G401 (cell line): ENCODE measurements at regions not wholly inside any gene's neighbourhood (a gene's known extent, or its start where the extent isn't known, plus 50 kb on each side); places are given as distances from the start of the nearest gene placed in this dataset.

Experiments
- DNase-seq: peaks from one replicate; pipeline ENCODE4 v3.0.0-alpha.2; 2015; ENCODE audit warnings: low spot score
- in situ Hi-C: cut with HindIII; loops from 2 replicates; pipeline ENCODE4 v1.10.0; 2016; ENCODE audit warnings: low sequenced_read_pairs, mixed read lengths

DNA sequence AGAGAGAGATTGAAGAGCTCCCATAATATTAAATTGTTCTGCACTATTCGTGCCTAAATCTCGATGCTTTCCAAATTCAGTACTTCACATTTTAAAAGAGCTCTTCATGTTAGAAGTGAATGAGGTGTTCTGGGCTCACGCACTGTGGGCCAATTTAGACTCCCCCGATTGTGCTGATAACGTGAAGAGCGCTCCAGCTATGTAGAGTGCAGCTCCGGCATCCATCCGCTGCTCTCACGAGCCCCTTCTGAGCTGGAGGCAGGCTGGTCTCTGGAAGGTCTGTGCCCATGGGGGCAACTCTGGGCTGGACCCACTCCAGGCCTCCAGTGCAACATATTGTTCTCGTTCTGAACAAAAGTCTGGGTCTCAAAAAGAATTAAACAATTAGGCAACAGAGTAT, 692.6 kb downstream of the VRK1 start:
- DNase-seq, result no peak
- in situ Hi-C loops, result no loop called here

DNA sequence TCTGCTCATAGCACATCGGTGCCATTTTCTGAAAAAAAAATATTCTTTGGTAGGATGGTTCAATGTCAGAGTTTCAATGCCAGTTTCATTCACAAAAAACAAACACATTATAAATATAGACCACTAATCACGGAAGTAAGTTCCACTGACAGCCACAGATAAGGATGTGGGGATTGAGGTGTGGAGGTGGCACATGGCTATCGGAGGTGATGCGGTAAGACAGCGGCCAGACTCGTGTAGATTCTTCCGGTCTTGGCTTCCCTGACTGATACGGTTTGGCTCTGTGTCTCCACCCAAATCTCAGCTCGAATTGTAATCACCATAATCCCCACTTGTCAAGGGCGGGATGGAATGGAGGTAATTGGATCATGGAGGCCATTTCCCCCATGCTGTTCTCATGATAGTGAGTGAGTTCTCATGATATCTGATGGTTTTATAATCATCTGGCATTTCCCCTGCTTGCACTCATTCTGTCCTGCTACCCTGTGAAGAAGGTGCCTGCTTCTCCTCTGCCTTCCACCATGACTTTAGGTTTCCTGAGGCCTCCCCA, 693.4 kb downstream of the VRK1 start:
- DNase-seq, result no peak
- in situ Hi-C loops, result no loop called here

DNA sequence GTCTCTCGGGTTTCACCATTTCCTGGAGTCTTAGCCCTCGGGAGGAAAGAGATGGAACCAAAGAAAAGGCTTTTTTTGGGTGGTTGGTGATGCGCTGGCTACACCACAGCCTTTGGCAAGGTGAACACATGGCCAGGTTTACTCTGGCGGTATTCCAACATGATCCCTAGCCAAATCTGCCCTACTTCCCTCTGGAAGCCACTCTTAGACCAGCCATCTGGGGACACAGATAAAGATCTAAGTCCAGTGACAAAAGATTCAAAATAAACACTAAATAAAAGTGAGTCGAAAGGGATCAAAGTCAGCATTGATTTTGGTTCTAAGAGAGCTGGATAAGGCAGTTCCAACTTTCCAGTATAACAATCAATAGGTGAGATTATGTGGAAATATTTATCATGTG, 694.5 kb downstream of the VRK1 start:
- in situ Hi-C loops, result no loop called here
- peak; percentile 43 for DNase-seq

DNA sequence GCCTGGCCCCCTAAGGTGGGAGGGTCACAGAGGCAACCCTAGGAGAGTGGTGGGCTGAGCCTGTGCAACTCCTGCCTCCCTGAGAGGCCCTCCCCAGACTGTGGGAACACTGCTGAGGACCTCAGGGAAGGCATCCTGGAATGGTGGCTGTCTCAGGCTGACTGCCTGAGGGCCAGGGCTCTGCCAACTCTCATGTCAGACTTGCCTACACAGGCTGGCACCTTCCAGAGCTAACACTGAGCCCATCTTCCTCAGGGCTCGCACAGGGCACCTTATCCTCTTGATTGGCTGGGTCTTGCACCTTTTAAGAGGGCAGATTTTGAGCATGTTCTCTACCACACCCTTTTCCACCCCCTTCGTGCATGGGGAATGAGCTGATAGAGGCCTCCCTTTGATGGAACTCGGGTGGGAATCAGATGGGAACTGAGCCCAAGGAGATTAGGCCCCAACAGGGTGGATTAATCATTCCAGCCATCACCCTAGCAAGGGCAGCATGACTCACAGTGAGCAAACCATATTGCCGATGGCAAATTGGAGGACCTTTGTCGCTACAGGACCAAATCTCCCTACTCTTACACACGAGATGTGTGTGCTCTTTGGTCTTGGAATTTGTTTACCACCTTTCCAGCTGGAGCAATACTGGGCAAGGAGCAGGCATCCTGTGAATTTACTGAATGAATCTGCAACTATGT, 702.8 kb downstream of the VRK1 start:
- in situ Hi-C loops, result no loop called here
- DNase-seq, result no peak

DNA sequence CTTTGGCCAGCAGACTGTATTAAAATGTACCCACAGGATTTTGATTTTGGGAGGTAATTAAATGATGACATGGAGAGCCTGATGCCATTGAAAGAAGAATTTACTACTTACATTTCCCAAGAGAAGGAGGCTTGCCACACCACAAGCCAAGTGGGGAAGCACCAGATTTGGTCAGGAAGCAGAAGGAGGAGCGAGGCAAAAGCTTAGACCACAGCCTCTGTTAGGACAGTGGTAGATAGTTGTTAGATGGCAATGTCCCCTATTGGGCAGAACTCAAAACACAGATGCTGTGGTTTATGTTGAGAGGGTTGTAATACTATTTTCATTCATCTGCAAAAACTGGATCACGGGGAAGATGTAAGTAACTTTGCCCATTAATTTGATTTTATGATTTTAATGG, 709.4 kb downstream of the VRK1 start:
- in situ Hi-C loops, result no loop called here
- no peak for DNase-seq

DNA sequence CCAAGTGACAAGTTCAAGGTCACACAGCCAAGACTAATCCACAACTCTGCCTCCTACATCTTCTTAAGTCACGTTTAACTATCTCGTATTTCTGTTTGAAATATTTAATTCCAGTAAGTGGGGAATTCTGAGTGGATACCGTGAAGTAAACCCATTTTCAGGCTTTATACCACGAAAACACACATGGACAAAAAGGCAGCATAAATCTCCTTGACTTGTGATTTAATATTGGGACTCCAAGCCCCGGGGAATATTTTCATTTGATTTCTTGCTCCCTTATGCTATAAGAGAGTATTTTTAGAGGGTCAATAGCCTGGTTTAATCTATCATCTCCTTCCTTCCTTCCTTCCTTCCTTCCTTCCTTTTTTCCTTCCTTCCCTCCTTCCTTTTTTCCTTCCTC, 716.7 kb downstream of the VRK1 start:
- in situ Hi-C loops, result no loop called here
- DNase-seq, result no peak

DNA sequence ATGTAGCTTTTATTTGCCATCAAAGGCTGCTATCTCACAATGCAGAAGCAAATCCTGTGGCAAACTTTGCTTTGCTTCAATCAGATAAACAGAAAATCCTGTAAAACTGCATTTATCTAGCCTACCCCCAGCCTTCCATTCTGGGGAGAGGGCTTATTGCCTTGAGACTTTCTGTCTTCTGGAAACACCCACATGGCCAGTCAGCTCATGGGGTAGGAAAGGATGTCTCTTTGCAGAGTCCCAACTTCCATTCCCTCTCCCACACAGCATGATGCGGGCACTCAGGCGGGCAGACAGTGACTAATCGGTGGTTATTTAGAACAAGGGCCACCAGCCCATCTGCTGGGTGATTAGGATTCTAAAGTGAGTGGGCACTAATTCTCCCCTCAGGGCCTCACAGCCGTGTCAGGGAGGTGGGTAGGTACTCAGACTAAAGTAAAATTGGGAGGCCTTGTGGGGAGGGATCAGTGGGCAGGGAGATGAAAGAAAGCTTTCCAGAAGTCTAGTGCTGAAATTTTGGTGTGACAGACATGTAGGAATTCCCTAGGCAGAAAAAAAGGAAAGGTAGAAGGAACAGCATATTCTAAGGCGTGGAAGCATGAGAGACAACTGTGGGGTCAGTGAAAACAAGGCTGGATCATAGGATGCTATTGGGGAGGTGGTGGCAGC, 720.5 kb downstream of the VRK1 start:
- in situ Hi-C loops, result no loop called here

DNA sequence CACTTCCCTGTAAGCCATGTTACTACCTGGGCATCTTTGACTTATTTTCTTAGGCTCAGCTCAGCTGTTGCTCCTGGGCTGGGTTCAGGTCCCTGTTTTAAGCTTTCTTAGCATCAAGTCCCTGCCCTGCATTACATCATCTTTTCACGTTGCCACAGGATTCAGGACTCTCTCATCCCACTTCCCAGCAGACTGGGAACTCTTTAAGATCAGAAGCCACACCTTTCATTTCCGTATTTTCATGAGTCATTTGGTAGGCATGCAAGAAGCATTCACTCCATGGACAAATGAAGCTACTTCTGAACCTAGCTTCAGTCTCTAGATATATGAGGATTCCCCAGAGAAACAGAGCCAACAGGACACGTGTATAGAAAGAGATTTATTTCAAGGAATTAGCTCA, 726.8 kb downstream of the VRK1 start:
- DNase-seq, result no peak
- in situ Hi-C loops, result no loop called here

More for the DNA sequence above, 720.5 kb downstream of the VRK1 start:
- no peak for DNase-seq

DNA sequence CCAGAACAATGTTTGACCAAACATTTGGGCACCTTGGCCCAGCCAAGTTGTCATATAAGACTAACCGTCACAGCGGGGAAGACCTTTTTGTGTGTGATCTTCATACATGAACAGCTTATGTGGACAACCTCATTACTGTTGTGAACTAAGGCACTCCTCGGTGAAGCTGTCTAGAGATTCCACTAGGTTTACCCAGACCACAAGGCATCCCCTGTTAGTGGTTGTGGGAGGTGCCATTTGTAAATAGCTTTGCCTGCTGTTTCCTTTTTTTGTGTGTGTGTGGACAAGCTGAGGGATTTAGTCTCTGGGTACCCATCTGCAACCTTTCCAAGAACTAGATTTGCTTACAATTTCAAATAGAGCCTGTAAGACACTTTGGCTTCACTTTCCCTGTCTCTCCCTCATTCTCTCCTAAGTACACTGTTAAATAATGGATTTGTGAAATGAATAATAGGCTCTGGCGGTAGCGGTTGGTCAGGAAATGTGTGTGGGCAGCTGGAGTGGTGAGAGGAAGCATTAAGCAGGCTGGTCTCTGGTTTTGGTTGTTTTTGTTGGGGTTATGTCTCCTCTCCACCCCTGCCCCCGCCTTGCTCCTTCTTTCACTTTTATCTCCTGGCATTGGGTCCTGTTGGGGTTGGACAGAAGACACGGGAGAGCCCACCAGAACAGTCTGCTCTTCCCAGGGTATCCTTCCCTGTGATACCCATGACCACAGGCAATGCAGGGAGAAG, 727.6 kb downstream of the VRK1 start:
- in situ Hi-C loops, result no loop called here
- DNase-seq, result no peak

DNA sequence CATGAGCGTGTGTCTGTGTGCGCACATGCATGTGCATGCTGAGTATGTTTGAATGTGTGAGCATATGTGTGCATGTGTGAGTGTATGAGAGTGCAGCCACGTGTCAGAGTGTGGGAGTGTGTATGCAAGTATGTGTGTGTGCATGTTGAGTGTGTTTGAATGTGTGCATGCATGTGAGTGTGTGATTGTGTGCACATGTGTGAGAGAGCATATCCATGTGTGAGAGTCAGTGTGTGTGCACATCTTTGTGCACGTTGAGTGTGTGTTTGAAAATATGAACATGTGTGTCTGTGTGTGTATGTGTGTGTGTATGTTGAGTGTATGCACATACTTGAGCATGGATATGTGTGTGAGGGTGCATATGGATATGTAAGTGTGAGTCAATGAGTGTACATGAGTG, 730.8 kb downstream of the VRK1 start:
- in situ Hi-C loops, result no loop called here
- DNase-seq, result no peak

DNA sequence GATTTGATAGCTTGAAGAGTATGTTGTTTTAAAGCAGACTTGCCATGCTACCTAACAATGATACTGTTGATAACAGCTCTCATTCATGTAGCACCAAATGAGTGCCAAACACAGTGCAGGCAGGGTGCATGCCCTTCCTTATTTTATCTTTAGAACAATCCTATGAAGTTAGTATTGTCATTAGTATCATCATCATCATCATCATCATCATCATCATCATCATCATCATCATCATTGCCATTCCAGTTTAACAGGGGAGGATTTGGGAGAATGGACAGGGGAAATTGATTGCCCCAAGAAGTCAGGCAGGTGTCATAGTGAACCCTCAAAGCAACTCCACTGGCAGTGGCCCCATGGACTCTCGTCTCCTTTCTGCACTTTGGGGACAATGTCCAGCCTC, 734.9 kb downstream of the VRK1 start:
- in situ Hi-C loops, result no loop called here
- DNase-seq, result no peak

DNA sequence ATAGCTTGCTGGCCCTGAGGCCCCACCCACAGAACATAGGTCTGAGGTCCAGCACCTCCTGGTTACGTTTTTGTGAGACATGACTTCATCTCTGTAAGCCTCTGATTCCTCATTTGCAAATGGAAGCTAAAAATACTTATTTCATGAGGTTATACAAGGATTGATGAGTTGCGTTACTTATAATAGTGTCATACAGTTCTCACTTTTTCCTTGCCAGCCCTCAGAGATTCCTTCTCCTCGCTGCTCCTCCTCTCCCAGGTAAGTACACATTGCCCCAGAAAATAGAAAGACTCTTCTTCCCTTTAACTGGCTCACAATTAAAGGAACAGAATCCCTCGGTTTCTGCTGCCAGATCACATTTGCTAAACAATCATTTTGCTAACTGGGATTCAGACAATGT, 739.2 kb downstream of the VRK1 start:
- in situ Hi-C loops, result no loop called here

DNA sequence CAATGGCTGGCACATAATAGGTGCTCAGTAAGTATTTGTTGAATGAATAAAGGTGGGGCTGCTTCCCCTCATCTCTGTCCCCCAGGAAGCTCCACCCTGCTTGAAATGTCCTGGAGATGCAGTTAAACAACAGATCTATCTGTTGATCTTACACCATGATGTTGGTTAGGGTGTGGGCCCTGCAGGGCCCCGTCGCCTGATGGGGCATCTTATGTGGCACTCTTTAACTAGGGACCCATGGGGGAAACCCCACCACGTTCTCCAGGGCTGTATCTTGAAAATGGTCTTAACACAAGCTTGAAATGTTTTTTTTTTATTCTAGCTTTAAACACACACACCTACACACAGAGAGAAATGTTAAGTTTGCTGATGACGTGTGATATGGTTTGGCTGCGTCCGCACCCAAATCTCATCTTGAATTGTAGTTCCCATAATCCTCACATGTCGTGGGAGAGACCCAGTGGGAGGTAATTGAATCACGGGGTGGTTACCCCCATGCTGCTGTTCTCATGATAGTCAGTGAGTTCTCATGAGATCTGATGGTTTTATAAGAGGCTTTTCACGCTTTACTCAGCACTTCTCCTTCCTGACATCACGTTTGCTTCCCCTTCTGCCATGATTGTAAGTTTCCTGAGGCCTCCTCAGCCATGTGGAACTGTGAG, 741.7 kb downstream of the VRK1 start:
- in situ Hi-C loops, result no loop called here

More for the DNA sequence above, 739.2 kb downstream of the VRK1 start:
- no peak for DNase-seq

DNA sequence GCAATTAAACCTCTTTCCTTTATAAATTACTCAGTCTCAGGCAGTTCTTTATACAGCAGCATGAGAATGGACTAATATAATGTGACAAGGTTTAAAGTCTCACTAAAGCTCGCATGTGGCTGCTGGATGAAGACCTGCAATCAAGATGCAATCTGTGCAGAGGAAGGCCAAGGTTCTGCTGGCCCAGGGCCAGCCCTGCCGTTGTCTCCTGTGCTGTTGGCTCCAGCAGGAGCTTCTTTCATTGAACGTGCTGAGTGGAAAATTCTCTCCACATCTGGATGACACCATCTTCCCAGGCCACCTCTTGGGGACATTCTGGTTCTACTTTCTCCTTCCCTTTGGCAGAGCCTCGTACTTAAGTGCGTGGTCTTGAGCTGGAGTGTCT, 742.2 kb downstream of the VRK1 start:
- no peak for DNase-seq
- in situ Hi-C loops, result no loop called here

More for the DNA sequence above, 741.7 kb downstream of the VRK1 start:
- no peak for DNase-seq

DNA sequence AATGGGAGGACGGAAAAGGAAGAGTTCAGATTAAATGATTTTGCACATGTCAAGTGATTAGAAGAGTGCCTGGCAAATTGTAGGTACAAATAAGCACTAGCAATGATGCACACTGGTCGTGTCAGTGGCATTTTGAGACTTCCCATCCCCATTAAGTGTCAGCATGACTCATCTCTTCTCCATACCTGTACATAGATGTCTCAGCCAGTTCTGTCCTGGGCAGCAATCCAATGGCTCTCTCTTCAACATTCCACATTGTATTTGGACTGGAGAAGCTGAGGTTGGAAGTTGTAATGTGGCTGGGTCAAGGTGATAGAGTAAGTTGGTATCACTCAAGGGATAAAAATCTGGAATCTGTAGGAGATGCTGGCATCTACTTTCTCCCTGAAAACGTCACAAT, 742.7 kb downstream of the VRK1 start:
- in situ Hi-C loops, result no loop called here
- DNase-seq, result no peak

DNA sequence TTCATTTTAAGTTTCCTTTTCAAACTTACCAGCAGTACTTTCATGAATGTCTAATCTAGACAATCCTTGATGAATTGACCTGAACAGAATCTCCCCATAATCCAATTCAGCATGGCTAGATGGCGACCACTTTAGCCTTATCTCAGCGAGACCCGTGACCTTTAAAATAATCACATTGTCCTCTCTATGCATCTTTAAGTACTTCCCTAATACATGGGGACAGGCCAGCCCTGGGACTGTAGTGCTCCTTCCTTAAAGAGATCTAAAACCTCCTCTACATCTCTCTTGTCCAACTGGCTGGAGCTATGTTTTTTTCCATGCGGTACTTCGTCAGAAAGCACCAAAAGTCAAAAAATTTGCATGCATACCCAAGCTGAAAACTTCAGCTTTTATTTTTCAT, 746.0 kb downstream of the VRK1 start:
- in situ Hi-C loops, result no loop called here
- DNase-seq, result no peak

DNA sequence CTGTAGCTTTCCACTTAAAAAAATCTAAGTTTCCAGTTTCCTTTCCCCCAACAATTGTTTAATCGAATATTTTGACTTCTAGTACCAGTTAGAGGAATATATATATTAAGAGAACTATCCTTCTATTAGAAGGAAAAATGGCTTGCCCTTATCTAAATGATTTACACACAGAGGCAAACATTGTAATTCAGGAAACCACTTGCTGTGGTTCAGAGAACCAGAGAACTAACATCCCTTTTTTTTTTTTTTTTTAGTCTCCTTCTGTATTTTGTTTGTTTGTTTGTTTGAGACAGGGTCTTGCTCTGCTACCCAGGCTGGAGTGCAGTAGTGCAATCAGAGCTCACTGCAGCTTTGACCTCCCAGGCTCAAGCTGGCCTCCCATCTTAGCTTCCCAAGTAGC, 746.6 kb downstream of the VRK1 start:
- in situ Hi-C loops, result no loop called here
- no peak for DNase-seq

DNA sequence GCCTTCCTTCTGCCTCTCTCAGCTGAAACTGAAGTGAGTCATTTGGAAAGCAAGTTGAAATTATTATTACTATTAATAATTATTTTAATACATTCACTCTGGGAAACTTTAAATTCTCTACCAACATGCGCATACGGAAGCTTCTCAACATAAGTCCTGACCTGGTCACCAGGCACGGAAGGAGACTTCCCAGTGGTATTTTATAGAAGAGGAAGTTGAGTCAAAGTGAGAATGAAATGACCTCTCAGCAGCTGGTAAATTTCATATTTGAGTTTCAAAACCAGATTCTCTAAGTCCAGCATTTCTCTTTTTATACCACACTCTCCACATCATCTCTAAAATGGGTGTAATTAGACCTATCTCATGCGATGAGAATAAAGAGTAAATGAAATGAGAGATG, 747.4 kb downstream of the VRK1 start:
- in situ Hi-C loops, result no loop called here
- DNase-seq, result no peak

DNA sequence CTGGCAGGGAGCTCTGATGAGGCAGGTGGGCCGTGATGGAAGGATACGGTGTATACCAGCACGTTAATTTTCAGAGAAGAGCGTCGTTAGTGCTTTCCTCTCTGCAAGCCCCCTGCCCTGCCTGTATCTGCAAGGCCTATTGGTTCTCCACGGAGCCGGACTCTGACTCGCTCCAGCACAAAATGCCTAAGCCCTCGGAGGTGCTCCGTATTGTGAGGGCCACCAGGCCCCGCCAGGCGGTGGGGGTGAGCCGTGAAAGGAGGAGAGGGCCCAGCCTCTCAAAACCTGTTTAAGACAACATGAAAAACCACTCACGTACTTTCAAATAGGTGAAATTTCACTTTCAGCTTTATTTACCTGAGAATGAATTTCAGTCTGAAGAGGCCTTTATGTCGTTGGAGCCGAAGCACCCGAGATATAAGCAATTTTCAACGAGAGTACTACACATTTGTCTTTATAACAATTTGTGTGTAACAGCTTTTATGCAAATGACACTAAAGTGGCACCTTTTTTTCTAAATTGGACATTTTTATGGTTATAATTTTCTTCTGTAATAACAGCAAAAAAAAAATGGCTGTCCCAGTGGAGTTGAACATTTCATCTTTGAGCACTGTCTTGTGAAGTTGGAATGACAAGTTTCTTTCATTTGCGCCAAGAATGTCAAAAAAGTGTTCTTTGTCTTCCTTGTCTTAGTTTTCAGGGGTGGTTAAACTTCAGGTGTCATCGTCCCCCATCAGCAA, 749.5 kb downstream of the VRK1 start:
- no peak for DNase-seq
- in situ Hi-C loops, result no loop called here
